Immature natural killer cell (primary cell): ENCODE measurements at regions not wholly inside any gene's neighbourhood (a gene's known extent, or its start where the extent isn't known, plus 50 kb on each side); places are given as distances from the start of the nearest gene placed in this dataset.

Experiments
- DNase-seq, 3 donors: peaks; one replicate each; pipeline ENCODE4 v3.0.0; 2022; ENCODE audit warnings: mixed read lengths in 1 of 3
- H3K27ac Mint-ChIP-seq, 6 donors: one replicate each; pipeline ENCODE4 v1.8.0; 2020; ENCODE audit warnings: mixed read lengths in 6 of 6, mild to moderate bottlenecking in 5 of 6, inconsistent platforms in 4 of 6, moderate library complexity in 3 of 6
- H3K27me3 Mint-ChIP-seq, 3 donors: one replicate each; pipeline ENCODE4 v1.8.0; 2020 to 2021; ENCODE audit warnings: low read depth in 3 of 3, mild to moderate bottlenecking in 3 of 3, mixed read lengths in 3 of 3, moderate library complexity in 3 of 3, inconsistent platforms in 1 of 3
- H3K36me3 Mint-ChIP-seq, 3 donors: one replicate each; pipeline ENCODE4 v1.8.0; 2020; ENCODE audit warnings: mixed read lengths in 3 of 3, inconsistent platforms in 2 of 3, mild to moderate bottlenecking in 2 of 3
- H3K4me1 Mint-ChIP-seq, 2 donors: one replicate each; pipeline ENCODE4 v1.8.0; 2020; ENCODE audit warnings: inconsistent platforms in 2 of 2, mild to moderate bottlenecking in 2 of 2, mixed read lengths in 2 of 2, moderate library complexity in 1 of 2
- H3K4me3 Mint-ChIP-seq, 5 donors: one replicate each; pipeline ENCODE4 v1.8.0; 2020; ENCODE audit warnings: mild to moderate bottlenecking in 5 of 5, mixed read lengths in 5 of 5, inconsistent platforms in 3 of 5, moderate library complexity in 3 of 5
- H3K9me3 Mint-ChIP-seq, 6 donors: one replicate each; pipeline ENCODE4 v1.8.0; 2020; ENCODE audit warnings: mild to moderate bottlenecking in 6 of 6, mixed read lengths in 6 of 6, inconsistent platforms in 4 of 6, moderate library complexity in 3 of 6

DNA sequence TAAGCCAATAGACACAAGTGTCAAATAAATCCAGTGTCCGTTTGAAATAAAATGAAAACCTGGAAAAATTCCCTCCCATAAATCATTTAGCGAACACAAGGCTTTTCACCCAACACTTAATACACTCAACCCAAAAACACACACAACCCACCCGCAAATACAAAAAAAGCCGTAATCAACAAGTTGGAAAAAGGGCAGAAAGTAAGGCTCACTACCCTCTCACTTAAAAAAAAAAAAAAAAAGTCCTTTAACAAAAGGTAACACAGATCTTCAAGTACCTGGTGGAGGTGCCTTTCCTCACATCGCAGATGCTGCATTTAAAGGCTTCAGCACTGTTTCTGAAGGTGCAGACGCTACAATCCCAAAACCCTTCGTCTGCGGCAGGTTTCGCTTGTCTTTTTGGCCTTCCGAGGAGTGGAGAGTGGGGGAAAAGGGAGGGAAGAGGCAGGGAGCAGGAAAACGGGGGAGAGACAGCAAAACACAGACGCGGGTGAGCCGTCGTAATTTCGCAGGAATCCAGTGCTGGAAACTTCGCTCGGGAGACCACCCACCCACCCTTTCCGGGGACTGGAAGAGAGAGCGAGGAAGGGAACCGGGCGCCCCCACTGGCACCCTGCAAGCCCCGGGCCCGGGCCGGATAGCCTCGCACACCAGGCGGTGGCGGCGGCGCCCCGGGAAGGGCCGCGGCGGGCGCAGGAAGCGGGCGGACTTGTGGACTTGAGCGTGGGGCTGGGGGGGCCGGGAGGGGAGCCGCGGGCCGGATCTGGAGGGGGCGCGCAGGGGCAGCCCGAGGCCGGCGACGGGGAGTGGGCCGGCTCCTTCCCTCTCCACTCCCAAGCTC lies 401.8 kb downstream of the SHQ1 start, which contains the start of gene RYBP:
TSS of gene RYBP (minus strand) at position 404 of the 841 bp plus-strand sequence.
- H3K4me1 Mint-ChIP-seq: peaks cover 51 to 53% of the 10 kb centered on the region in 2 donors
- H3K27ac Mint-ChIP-seq: peak within 1 kb of the TSS; percentile 86 to 95 (median 91)
- no peak for DNase-seq
- no peaks in the 10 kb centered on the region for H3K36me3 Mint-ChIP-seq
- peak within 1 kb of the TSS; percentile 92 to 95 (median 94) for H3K4me3 Mint-ChIP-seq
- no peaks in the 10 kb centered on the region for H3K9me3 Mint-ChIP-seq
- peaks cover 7 to 27% (median 20%) of the 10 kb centered on the region in 3 donors for H3K27me3 Mint-ChIP-seq

DNA sequence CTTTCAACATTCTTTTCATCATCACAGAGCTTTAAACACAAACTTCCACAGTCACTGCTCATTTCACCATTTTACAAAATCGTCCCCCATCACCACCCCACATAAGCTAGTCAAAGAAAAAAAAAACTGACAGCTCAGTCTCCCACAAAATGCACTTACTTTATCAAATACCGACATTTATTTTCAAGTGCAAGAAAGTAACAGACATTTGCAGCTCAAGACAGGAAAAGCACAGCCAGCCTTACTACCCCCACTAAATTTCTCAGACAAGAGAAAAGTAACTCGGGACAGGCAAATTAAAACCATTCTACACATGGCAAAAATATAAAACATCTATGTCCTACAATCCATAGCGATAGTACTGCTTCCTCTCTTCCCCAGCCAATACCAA lies 402.4 kb downstream of the SHQ1 start:
- Mint-ChIP-seq H3K27me3 (peaks cover 7 to 25% (median 20%) of the 10 kb centered on the region in 3 donors), H3K4me1 (peaks cover 57 to 58% of the 10 kb centered on the region in 2 donors), H3K4me3 (peak overlapping the region; percentile 92 to 95 (median 94)), H3K9me3 (no peaks in the 10 kb centered on the region), H3K27ac (peak overlapping the region; percentile 86 to 95 (median 91)), H3K36me3 (no peaks in the 10 kb centered on the region)
- DNase-seq: no peak

DNA sequence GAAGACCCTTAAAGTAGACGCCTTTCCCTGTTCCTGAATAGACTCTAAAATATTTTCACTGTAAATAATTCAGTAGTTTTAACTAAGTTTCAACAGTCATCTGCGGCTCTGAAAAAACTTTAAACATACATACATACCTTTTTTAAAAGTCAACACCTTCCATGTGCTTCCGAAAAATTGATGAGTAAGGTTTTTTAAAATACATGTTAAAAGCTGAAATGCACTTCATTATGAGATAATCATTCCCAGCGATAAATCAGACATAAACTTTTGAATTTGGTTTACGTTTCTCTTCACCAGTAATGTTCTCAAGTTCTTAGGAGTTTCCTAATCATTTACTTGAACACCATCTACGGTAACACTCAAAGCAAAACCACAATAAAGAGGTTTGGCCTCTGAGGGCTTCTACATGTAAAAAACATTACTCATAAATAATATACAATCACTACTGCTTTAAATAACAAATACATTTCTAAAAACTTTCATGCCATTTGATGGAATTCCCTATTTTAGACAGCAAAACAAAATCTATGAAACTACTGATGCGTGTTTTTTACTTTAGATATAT lies 403.5 kb downstream of the SHQ1 start:
- no peaks in the 10 kb centered on the region for H3K36me3 Mint-ChIP-seq
- H3K27ac Mint-ChIP-seq: peak overlapping the region in 4 of 6 donors; percentile 11 to 90 (median 50)
- H3K4me3 Mint-ChIP-seq: peak overlapping the region; percentile 22 to 94 (median 54)

GRCh38 chr3:72442759-72443158 lies 405.5 kb downstream of the SHQ1 start:
- peaks cover 79 to 88% of the 10 kb centered on the region in 2 donors for H3K4me1 Mint-ChIP-seq
- peaks cover 0 to 8% (median 0%) of the 10 kb centered on the region in 3 donors for H3K36me3 Mint-ChIP-seq
- H3K9me3 Mint-ChIP-seq: no peaks in the 10 kb centered on the region
- H3K27me3 Mint-ChIP-seq: peaks cover 3 to 16% (median 10%) of the 10 kb centered on the region in 3 donors
- DNase-seq: no peak
- H3K4me3 Mint-ChIP-seq: no peak overlapping the region
- no peak overlapping the region for H3K27ac Mint-ChIP-seq

More for the DNA sequence above, 403.5 kb downstream of the SHQ1 start:
- Mint-ChIP-seq H3K27me3 (peaks cover 5 to 19% (median 18%) of the 10 kb centered on the region in 3 donors), H3K9me3 (no peaks in the 10 kb centered on the region), H3K4me1 (peaks cover 65 to 68% of the 10 kb centered on the region in 2 donors)
- DNase-seq: no peak

GRCh38 chr3:72441284-72441994 lies 406.8 kb downstream of the SHQ1 start:
- Mint-ChIP-seq H3K27me3 (peaks cover 2 to 14% (median 9%) of the 10 kb centered on the region in 3 donors), H3K9me3 (no peaks in the 10 kb centered on the region), H3K4me3 (no peak overlapping the region), H3K4me1 (peaks cover 83 to 100% of the 10 kb centered on the region in 2 donors), H3K27ac (peak overlapping the region in 1 of 6 donors; percentile 24), H3K36me3 (peaks cover 0 to 8% (median 0%) of the 10 kb centered on the region in 3 donors)
- DNase-seq: no peak

DNA sequence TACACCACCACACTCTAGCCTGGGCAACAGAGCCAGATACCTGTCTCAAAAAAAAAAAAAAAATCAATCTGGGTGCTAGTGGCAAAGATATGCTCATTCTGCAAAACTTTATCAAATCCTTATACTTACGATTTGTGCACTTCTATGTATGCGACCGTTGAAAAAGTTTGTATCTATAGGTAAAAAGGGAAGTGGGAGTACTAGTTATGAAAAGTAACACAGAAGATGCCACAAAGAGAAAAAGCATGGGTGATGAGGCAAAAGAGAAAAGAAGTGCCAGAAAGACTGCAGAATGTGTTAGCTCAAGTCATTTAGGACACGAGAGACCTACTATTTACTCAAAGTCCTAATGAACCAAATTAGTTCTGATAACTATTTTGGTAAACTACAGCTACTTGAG lies 407.8 kb downstream of the SHQ1 start:
- Mint-ChIP-seq H3K4me3 (peak overlapping the region in 1 of 5 donors; percentile 14), H3K27me3 (peaks cover 0 to 4% (median 0%) of the 10 kb centered on the region in 3 donors), H3K4me1 (peaks cover 77 to 98% of the 10 kb centered on the region in 2 donors), H3K27ac (peak overlapping the region in 2 of 6 donors; percentile 10 to 59), H3K9me3 (no peaks in the 10 kb centered on the region), H3K36me3 (peaks cover 0 to 8% (median 0%) of the 10 kb centered on the region in 3 donors)
- DNase-seq: no peak

GRCh38 chr3:72439321-72440183 lies 408.7 kb downstream of the SHQ1 start:
- H3K36me3 Mint-ChIP-seq: peaks cover 0 to 8% (median 0%) of the 10 kb centered on the region in 3 donors
- no peaks in the 10 kb centered on the region for H3K9me3 Mint-ChIP-seq
- H3K4me3 Mint-ChIP-seq: no peak overlapping the region
- peaks cover 0 to 3% (median 0%) of the 10 kb centered on the region in 3 donors for H3K27me3 Mint-ChIP-seq
- no peak overlapping the region for H3K27ac Mint-ChIP-seq
- no peak for DNase-seq
- peaks cover 71 to 93% of the 10 kb centered on the region in 2 donors for H3K4me1 Mint-ChIP-seq

- H3K4me1 Mint-ChIP-seq: peaks cover 65 to 93% of the 10 kb centered on the region in 2 donors
- peak overlapping the region in 1 of 6 donors; percentile 13 for H3K27ac Mint-ChIP-seq
- no peak overlapping the region for H3K4me3 Mint-ChIP-seq
Observed at GRCh38 chr3:72437661-72438406, 410.4 kb downstream of the SHQ1 start.

GRCh38 chr3:72436863-72437592 lies 411.2 kb downstream of the SHQ1 start:
- Mint-ChIP-seq H3K4me1 (peaks cover 64 to 93% of the 10 kb centered on the region in 2 donors), H3K27ac (peak overlapping the region in 1 of 6 donors; percentile 19), H3K9me3 (no peaks in the 10 kb centered on the region), H3K4me3 (no peak overlapping the region), H3K27me3 (peaks cover 0 to 3% (median 0%) of the 10 kb centered on the region in 3 donors), H3K36me3 (peaks cover 0 to 8% (median 0%) of the 10 kb centered on the region in 3 donors)
- DNase-seq: no peak

More at GRCh38 chr3:72437661-72438406, 410.4 kb downstream of the SHQ1 start:
- Mint-ChIP-seq H3K36me3 (peaks cover 0 to 8% (median 0%) of the 10 kb centered on the region in 3 donors), H3K9me3 (no peaks in the 10 kb centered on the region), H3K27me3 (peaks cover 0 to 3% (median 0%) of the 10 kb centered on the region in 3 donors)
- DNase-seq: no peak

DNA sequence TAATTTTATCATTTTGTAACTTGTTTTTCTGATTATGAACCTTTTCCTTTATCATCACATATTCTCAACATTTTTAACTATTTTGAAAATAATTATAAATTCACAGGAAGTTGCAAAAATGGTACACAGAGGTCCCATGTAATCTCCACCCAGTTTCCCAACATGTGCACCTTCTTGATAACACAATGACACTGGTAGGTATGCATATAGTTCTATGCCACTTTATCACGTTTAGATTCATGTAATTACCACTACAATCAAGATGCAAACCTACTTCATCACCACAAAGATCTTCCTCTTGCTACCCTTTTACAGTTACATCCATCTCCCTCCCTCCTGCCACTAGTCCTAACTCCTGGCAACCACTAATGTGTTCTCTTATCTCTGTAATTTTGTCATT lies 413.9 kb downstream of the SHQ1 start:
- no peak overlapping the region for H3K27ac Mint-ChIP-seq
- peaks cover 63 to 88% of the 10 kb centered on the region in 2 donors for H3K4me1 Mint-ChIP-seq
- no peak for DNase-seq
- H3K9me3 Mint-ChIP-seq: no peaks in the 10 kb centered on the region
- H3K36me3 Mint-ChIP-seq: peaks cover 0 to 8% (median 0%) of the 10 kb centered on the region in 3 donors
- H3K4me3 Mint-ChIP-seq: no peak overlapping the region
- H3K27me3 Mint-ChIP-seq: peaks cover 0 to 3% (median 0%) of the 10 kb centered on the region in 3 donors

DNA sequence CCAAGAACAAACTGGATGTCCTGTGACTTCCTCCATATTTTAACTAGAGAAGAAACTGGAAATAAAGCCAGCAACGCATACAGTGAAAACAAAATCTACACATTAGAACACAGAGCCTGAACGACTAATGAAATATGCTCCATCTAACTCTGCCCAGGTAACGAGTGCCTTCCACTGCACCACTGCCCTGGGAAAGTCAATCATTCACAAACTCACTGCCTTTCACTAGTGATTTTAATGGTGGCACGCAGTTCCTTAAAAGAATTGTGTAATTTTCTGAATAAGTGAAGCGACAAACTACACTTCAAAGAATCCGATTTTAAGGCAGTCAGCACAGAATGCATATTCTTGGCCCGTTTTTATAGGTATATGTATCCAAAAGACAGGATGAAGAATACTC lies 416.0 kb downstream of the SHQ1 start:
- H3K4me3 Mint-ChIP-seq: no peak overlapping the region
- no peaks in the 10 kb centered on the region for H3K27me3 Mint-ChIP-seq
- no peak for DNase-seq
- peaks cover 62 to 88% of the 10 kb centered on the region in 2 donors for H3K4me1 Mint-ChIP-seq
- H3K9me3 Mint-ChIP-seq: no peaks in the 10 kb centered on the region
- peak overlapping the region in 1 of 6 donors; percentile 26 for H3K27ac Mint-ChIP-seq
- no peaks in the 10 kb centered on the region for H3K36me3 Mint-ChIP-seq
